ENCODE measurements at regions not wholly inside any gene's neighbourhood (a gene's known extent, or its start where the extent isn't known, plus 50 kb on each side); places are given as distances from the start of the nearest gene placed in this dataset.

GRCh38 chr1:11342621-11343032 lies 69.6 kb downstream of the UBIAD1 start:
- H3K4me1 ChIP-seq (ENCODE audit: control insufficient read depth, extremely low read depth, insufficient read depth, low read length) = no peaks in the 10 kb centered on the region
- no peaks in the 10 kb centered on the region for H4K20me1 ChIP-seq (replicated peaks; ENCODE audit: control insufficient read depth, extremely low read depth, insufficient read depth, low read length)
- peaks cover 0 to 4% of the 10 kb centered on the region in 2 experiments for H3K27me3 ChIP-seq (ENCODE audit: control insufficient read depth in 2 of 2, insufficient read depth in 2 of 2, low read length in 2 of 2)
- dilution Hi-C loops (cut with MboI; ENCODE audit: extremely low pct_ligation_motif_present, low sequenced_read_pairs) = no loop called here
- ChIA-PET CTCF (no interaction called here), POLR2A (no interaction called here)
- no peaks in the 10 kb centered on the region for H3K79me2 ChIP-seq (ENCODE audit: control insufficient read depth, insufficient read depth, low read length)
- no peaks in the 10 kb centered on the region for H3K36me3 ChIP-seq (ENCODE audit: control insufficient read depth in 2 of 2, extremely low read depth in 1 of 2, insufficient read depth in 2 of 2, low read length in 2 of 2)
- BruUV-seq (replicated peaks) = no TSS peak
- TF ChIP-seq JUN (IDR thresholded peaks at IDR 0.05; ENCODE audit: borderline replicate concordance, insufficient read depth, insufficient read length, low read depth) (no peak), GATA2 (IDR thresholded peaks at IDR 0.05; ENCODE audit: insufficient read depth, insufficient read length, low read depth, low read length) (no peak), FOS (IDR thresholded peaks at IDR 0.05; ENCODE audit: borderline replicate concordance, insufficient read depth, low read length) (no peak), CTCF (IDR thresholded peaks at IDR 0.05; ENCODE audit: extremely low read depth in 1 of 2, insufficient read depth in 1 of 2, low read depth in 1 of 2, low read length in 2 of 2) (no peak), EZH2 (IDR thresholded peaks at IDR 0.05; ENCODE audit: borderline replicate concordance, low read depth, low read length, severe bottlenecking) (no peak), POLR2AphosphoS5 (IDR thresholded peaks at IDR 0.05; ENCODE audit: insufficient read depth, low read depth, low read length) (no peak), POLR2A (IDR thresholded peaks at IDR 0.05; ENCODE audit: low read depth, low read length) (no peak), MYC (IDR thresholded peaks at IDR 0.05; ENCODE audit: low read depth, low read length) (no peak), MAX (IDR thresholded peaks at IDR 0.05; ENCODE audit: insufficient read depth, insufficient read length) (no peak)
- no peaks in the 10 kb centered on the region for H3K9me3 ChIP-seq (replicated peaks; ENCODE audit: control insufficient read depth, insufficient read depth, low read length)
- no peaks in the 10 kb centered on the region for H3K9me1 ChIP-seq (replicated peaks; ENCODE audit: control insufficient read depth, extremely low read depth, insufficient read depth, low read length)
- H3K4me2 ChIP-seq (ENCODE audit: insufficient read depth, low read length) = no peak overlapping the region
- intact Hi-C loops (cut with micrococcal nuclease) = no loop called here
- no peak overlapping the region for H3K9ac ChIP-seq (replicated peaks; ENCODE audit: extremely low read depth, insufficient read depth, low read length)
- H2AFZ ChIP-seq (ENCODE audit: low read depth, low read length) = no peak overlapping the region
- DNase-seq (ENCODE audit: low read depth, low spot score) = no peak
- FAIRE-seq = no peak
- no peak overlapping the region for H3K27ac ChIP-seq (ENCODE audit: insufficient read depth, low read depth, low read length)
- no peak overlapping the region for H3K4me3 ChIP-seq (replicated peaks in 1 of 3; ENCODE audit: insufficient read depth in 1 of 3, low read depth in 1 of 3, low read length in 3 of 3)

Data from endothelial cell of umbilical vein (primary cell).